HFFc6 (cell line): ENCODE measurements at regions not wholly inside any gene's neighbourhood (a gene's known extent, or its start where the extent isn't known, plus 50 kb on each side); places are given as distances from the start of the nearest gene placed in this dataset.

Experiments
- DNase-seq: peaks from one replicate; pipeline ENCODE4 v3.0.0-alpha.2; 2018
- H3K27ac Mint-ChIP-seq: 2 replicates; pipeline ENCODE4 v1.8.0; 2020; ENCODE audit warnings: mild to moderate bottlenecking, mixed read lengths
- H3K27me3 Mint-ChIP-seq: 2 replicates; pipeline ENCODE4 v1.8.0; 2021; ENCODE audit warnings: mild to moderate bottlenecking, moderate library complexity, mixed read lengths; ENCODE audit not compliant: insufficient read depth
- H3K36me3 Mint-ChIP-seq: 2 replicates; pipeline ENCODE4 v1.8.0; 2021; ENCODE audit warnings: low read depth, mixed read lengths
- H3K4me1 Mint-ChIP-seq: 2 replicates; pipeline ENCODE4 v1.8.0; 2020; ENCODE audit warnings: low read depth, mixed read lengths
- H3K4me3 Mint-ChIP-seq: 2 replicates; pipeline ENCODE4 v1.8.0; 2020; ENCODE audit warnings: mild to moderate bottlenecking, moderate library complexity, mixed read lengths
- H3K9me3 Mint-ChIP-seq: 2 replicates; pipeline ENCODE4 v1.8.0; 2020; ENCODE audit warnings: mild to moderate bottlenecking, mixed read lengths
- TF ChIP-seq, protein P1 (sequence below): fragments of 200-600 bp; sonication (generic); IDR thresholded peaks from 2 replicates; pipeline ENCODE4 v1.5.0; 2021; ENCODE audit warnings: antibody characterized with exemption, mild to moderate bottlenecking

DNA sequence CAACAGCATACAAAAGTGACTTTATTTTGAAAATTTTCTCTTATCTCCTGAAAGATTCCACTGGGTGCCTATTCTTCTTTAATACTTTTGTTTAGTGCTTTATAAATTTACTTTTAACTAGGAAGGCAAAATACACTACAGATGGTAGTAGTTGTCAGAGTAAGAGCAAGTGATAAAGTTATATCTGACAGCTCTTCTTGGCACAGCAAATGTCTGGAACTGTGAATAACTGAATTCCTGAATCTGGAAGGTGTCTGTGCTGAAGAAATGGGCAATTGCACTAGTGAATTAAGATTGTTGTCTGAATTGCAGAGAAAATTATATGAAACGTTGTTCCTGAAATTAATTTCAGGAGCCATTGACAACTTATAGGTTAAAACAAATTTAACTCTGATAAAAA, 213.8 kb upstream of the CBLB start:
- Mint-ChIP-seq H3K4me1 (peaks cover 36% of the 10 kb centered on the region), H3K27me3 (no peaks in the 10 kb centered on the region), H3K4me3 (no peak overlapping the region), H3K36me3 (peaks cover 4% of the 10 kb centered on the region; the same call in 1 of the 2 replicates), H3K9me3 (no peaks in the 10 kb centered on the region), H3K27ac (no peak overlapping the region)
- TF ChIP-seq, protein P1, sequence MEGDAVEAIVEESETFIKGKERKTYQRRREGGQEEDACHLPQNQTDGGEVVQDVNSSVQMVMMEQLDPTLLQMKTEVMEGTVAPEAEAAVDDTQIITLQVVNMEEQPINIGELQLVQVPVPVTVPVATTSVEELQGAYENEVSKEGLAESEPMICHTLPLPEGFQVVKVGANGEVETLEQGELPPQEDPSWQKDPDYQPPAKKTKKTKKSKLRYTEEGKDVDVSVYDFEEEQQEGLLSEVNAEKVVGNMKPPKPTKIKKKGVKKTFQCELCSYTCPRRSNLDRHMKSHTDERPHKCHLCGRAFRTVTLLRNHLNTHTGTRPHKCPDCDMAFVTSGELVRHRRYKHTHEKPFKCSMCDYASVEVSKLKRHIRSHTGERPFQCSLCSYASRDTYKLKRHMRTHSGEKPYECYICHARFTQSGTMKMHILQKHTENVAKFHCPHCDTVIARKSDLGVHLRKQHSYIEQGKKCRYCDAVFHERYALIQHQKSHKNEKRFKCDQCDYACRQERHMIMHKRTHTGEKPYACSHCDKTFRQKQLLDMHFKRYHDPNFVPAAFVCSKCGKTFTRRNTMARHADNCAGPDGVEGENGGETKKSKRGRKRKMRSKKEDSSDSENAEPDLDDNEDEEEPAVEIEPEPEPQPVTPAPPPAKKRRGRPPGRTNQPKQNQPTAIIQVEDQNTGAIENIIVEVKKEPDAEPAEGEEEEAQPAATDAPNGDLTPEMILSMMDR = no peak
- no peak for DNase-seq

DNA sequence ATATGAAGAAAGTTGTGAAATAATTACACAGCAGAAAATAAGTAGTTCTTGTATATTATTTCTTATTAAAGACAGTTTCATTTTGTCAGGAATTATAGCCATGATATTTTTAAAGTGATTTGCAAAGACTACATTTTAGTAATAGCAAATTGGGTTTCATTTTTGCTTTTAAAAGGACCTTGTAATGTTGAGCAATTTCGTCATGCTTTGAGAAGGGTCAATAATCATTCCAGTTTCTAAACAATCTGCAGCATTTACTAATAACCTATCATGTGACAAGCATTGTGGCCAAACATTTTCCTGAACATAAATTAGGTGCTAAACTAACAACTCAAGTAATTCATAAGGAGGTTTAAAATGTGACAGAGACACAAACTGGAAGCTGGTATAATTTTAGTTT, 214.4 kb upstream of the CBLB start:
- no peak for DNase-seq
- no peaks in the 10 kb centered on the region for H3K9me3 Mint-ChIP-seq
- no peak overlapping the region for H3K4me3 Mint-ChIP-seq
- TF ChIP-seq, protein P1 = no peak
- peaks cover 4% of the 10 kb centered on the region; the same call in 1 of the 2 replicates for H3K36me3 Mint-ChIP-seq
- no peak overlapping the region for H3K27ac Mint-ChIP-seq
- H3K27me3 Mint-ChIP-seq = no peaks in the 10 kb centered on the region
- peaks cover 36% of the 10 kb centered on the region for H3K4me1 Mint-ChIP-seq

DNA sequence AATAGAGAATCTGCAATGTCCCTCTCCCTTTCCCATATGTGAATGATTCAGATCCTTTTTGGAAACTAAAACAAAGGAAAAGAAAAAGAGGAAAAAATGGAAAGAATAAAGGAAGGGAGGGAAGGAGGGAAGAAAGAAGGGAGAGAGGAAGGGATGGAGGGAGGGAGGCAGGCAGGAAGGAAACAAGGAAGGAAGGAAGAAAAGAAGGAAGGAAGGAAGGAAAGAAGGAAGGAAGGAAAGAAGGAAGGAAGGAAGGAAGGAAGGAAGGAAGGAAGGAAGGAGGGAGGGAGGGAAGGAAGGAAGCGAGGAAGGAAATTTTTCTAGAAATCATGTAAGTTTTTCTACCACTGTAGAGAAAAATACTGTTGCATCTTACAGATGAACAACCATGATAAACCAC, 215.0 kb upstream of the CBLB start:
- TF ChIP-seq, protein P1 = no peak
- Mint-ChIP-seq H3K4me3 (no peak overlapping the region), H3K36me3 (peaks cover 4% of the 10 kb centered on the region; the same call in 1 of the 2 replicates), H3K27ac (no peak overlapping the region), H3K4me1 (peaks cover 36% of the 10 kb centered on the region), H3K9me3 (no peaks in the 10 kb centered on the region), H3K27me3 (no peaks in the 10 kb centered on the region; the same call in 1 of the 2 replicates)
- no peak for DNase-seq

DNA sequence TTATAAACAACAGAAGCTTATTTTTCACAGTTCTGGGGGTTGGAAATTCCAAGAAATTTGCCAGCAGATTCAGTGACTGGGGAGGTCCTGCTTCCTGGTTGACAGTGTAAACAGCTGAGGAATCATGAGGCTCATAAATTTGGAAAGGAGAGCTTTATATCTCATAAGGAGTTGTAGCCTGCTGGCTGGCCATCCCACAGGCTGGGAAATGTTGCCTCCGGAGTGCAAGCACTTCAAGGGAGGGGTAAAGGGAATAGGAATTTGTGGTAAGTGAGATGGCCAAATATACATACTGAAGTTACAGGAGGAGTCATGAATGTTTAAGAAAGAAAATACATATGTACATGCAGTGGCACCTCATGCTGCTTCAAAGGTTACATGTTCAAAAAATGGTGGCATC, 217.2 kb upstream of the CBLB start:
- no peak for DNase-seq
- no peaks in the 10 kb centered on the region; the same call in 1 of the 2 replicates for H3K27me3 Mint-ChIP-seq
- no peak overlapping the region for H3K4me3 Mint-ChIP-seq
- H3K36me3 Mint-ChIP-seq = 0 out of 2 replicates have a peak, but pooled peaks cover under 1% of the 10 kb centered on the region
- H3K9me3 Mint-ChIP-seq = no peaks in the 10 kb centered on the region
- H3K4me1 Mint-ChIP-seq = peaks cover 32% of the 10 kb centered on the region
- H3K27ac Mint-ChIP-seq = no peak overlapping the region
- TF ChIP-seq, protein P1 = no peak

DNA sequence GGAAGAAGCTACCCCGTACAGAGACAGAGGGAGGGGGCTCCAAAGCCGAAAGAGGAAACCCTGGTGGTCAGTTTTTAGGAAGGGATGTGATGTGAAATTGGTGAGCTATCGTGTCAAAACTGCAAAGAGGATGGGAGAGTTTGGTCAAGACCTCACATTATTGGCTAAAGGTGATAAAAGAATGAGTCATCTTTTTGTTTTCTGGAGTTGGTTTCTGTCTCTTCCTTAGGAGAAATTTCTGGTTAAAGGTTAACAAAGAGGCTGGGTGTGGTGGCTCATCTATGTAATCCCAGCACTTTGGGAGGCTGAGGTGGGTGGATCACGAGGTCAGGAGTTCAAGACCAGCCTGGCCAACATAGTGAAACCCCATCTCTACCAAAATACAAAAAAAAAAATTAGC, 217.8 kb upstream of the CBLB start:
- Mint-ChIP-seq H3K27me3 (no peaks in the 10 kb centered on the region; the same call in 1 of the 2 replicates), H3K4me1 (peaks cover 26% of the 10 kb centered on the region), H3K27ac (no peak overlapping the region), H3K4me3 (no peak overlapping the region), H3K36me3 (no peaks in the 10 kb centered on the region), H3K9me3 (no peaks in the 10 kb centered on the region)
- no peak for DNase-seq
- TF ChIP-seq, protein P1 = no peak

DNA sequence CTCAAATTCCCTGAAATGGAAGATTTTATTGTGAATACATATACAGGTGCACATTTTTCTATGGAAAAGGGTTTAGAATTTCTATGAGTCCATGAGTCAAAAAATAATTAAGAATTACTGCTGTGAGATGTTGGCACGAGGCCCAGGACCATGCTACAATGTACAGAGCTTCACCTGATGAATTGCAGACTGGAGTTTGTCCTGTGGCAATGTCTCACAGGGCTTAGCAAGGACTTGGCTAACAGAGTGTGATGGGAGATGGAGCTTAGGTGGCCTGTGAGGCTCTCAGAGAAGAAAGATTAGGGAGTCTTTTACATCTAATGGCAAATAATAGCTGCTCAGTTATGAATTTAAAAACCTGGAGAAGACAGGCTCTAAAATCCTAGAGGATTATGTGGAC, 219.5 kb upstream of the CBLB start:
- DNase-seq = no peak
- H3K27ac Mint-ChIP-seq = no peak overlapping the region
- H3K27me3 Mint-ChIP-seq = no peaks in the 10 kb centered on the region; the same call in 1 of the 2 replicates
- no peaks in the 10 kb centered on the region for H3K36me3 Mint-ChIP-seq
- H3K9me3 Mint-ChIP-seq = no peaks in the 10 kb centered on the region
- TF ChIP-seq, protein P1 = no peak
- H3K4me3 Mint-ChIP-seq = no peak overlapping the region
- peaks cover 16% of the 10 kb centered on the region for H3K4me1 Mint-ChIP-seq
